HG03135 (cell line): ENCODE measurements at regions not wholly inside any gene's neighbourhood (a gene's known extent, or its start where the extent isn't known, plus 50 kb on each side); places are given as distances from the start of the nearest gene placed in this dataset.

Source experiments
- ATAC-seq: cut with Tn5 transposase; IDR thresholded peaks from one replicate; pipeline ENCODE4 v1.9.1; 2021; ENCODE audit warnings: mild to moderate bottlenecking, moderate library complexity; ENCODE audit not compliant: unreplicated experiment

DNA sequence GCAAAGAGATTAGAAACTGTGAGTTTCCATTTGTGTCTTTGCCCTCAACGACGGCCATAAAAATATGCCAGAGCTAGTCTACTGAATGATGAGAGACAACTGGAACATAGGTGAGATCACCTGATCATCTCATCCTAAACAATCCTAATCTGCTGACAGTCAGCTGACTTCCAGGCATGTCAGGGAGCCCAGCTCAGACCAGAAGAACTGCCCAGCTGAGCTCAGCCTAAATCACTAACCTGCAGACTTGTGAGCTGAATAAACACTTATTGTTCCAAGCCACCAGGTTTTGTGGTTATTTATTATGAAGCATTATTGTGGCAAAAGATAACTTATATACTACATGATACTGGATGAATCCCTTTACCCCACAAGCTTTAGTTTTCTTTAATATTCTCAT is 118.9 kb upstream of the PLEKHG7 start:
- no peak for ATAC-seq

DNA sequence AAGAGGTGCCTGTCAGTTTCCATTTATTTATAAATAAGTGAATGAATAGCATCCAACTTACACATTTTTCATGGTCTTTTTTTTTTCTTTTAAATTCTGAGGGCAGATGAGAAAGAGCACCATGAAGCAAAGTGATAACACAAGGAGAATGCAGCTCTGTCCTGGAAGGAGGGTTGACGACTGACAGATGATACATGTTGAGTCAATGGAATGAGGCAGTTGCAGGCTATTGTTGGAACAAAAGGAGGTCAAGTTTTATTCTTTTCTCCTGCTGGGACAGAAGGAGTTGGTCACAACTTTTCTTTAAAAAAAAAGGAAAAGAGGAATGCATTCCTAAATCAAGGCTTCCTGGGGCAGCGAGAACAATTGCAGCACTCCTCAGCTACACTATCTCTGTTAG is 119.9 kb upstream of the PLEKHG7 start:
- ATAC-seq = no peak

DNA sequence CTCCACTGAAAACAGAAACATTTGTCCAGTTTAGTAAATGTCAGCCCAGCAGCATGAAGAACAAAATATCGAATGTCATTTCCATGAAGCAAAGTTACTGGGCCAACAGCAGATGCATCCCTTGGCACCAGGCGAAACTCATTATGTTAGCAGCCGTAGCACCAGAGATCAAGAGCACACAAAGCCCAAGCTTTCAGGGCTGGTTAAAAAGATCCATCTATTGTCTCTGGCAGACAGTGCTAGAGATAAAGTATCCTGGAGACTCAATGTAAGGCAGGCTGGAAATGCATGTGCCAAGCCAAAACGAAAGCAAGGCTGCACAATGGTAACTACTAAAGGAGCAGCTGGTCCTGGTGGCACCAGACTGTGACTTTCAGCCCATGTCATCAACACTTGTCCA is 120.3 kb upstream of the PLEKHG7 start:
- ATAC-seq = no peak

DNA sequence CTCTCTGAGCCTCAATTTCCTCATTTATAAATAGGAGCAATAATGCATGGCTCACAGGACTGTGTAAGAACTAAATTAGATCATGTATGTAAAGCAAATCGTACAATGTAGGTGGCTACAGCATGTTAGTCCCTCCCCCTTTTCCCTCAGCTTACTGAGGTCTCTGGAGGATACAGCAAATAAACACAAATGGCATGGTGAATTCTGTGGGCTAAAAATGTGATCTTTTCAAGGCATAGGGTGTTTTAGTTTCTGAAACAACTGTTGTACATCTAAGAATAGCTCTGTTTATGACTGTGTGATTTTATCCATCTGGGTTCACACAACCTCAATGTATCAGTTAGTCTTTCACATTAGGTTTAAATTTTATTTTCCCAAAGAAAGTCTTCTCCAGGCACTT is 121.2 kb upstream of the PLEKHG7 start:
- no peak for ATAC-seq

DNA sequence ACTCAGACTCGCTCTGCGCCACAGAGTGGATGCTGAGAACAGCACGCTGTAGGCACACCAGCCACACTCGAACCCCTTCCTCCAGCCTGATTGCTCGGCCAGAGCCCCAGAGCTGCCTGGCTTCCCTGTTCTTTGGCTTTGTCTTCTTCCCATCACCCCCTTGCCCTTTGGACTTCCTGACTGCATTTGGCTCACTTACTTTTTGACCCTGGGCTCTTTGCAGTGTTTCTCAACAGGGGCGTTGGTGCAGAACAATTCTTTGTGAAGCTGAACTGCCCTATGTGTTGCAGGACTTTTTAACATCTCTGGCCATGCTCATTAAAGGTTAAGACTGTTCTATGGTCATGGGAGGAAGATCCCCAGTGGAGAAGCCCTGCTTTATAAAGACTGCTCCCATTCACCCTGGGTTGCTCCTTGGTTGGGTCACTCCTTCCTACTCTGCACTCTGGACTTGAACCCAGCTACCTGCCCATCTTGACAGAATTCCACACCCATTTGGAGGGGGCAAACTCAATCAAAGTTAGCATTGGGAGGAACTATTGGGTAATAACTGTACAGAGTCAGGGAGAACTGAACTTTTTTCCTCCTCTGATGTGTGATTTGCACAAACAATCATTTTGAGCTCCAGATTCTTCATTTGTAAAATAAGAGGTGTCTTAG is 127.7 kb upstream of the PLEKHG7 start:
- ATAC-seq = no peak

DNA sequence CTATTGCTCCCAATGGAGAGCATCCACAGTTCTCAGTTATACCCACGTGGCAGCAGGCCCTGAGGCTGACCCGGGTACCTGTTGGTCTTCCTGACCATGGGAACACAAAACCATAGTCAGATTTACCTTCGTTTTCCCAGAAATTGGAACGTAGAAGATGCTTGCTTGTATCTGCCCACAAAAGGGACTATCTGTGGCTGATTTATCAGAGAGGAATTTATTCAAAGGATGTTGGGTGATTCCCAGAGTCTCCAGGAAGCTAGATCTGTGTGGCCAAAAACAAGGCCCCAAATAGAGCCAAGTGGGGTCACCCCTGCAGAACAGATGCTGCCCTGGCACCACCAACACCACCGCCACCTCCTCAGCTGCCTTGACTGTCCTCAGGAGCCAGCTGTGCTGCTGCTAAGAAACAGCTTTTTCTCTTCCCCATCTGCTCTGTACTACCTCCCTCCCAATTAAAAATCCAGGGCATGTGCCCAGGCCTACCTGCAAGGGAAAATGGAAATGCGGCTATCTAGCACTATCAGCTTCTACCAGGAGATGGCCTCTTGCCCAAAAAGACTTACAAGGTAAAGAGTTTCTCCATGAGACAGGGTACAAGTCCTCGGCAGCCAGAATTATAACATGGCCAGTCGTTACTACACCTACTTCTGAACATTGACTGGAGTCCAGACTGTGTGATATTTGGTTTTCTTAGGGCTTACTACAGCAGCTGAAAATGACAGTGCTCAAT is 128.6 kb upstream of the PLEKHG7 start:
- no peak for ATAC-seq

DNA sequence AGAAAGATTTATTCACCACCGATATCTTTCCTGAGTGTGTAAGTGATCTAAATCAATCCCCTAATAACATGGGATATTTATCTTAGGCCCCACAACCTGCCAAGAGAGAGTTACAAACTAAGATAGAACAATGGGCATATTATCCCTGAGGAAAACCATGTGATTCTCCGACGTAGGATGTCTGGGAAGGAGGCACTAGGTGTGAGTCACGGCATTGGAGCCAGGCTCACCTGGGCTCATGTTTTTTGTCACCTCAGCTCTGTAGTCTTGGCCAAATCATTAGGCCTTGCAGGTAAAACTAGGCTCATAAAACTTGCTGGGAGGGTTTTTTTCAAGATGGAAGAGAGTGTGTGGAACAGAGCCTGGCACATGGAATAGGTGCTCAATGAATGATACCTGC is 129.7 kb upstream of the PLEKHG7 start:
- no peak for ATAC-seq

DNA sequence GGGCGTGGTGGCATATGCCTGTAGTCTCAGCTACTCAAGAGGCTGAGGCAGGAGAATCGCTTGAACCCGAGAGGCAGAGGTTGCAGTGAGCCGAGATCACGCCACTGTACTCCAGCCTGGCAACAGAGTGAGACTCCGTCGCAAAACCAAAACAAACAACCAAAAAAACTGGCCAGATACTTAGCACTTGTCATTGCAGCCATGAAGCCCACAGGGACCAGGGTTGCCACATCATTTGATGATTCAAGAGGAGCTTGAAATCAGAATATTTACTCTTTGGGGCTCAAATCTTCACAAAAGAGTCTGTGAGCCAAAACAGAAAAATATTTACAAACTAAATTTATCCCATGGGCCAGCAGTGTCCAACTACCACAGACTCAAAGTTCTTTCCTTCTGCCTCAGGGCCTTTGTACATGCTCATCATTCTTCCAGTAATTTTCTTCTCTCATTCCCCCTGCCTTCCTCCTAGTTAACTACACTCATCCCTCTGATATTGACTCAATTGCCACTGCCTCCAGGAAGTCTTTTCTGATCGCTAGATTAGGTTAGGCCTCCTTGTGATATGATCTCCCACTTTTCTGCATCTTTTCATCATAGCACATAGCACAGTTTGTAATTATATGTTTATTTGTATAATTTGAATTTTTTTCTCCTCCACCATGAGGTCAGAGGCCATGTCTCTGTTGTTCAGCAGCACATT is 130.8 kb upstream of the PLEKHG7 start:
- no peak for ATAC-seq

DNA sequence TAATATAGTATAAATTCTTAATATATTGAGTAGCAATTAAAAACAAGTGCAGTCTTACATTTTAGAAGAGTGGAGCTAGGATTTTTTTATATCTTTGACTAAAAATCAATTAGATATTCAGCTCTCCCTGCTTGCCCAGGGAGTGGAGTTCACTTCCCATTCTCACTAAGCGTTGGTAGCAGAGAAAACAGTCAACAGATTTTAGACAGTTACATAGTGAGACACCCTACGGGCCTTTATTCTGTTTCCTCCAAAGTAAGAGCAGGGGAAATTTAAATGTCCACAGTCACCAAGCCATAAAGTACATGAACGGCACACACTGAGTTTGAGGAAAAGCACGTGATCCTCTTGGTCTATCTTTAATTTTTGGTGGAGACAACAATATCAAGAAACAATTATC is 131.6 kb upstream of the PLEKHG7 start:
- ATAC-seq = no peak

DNA sequence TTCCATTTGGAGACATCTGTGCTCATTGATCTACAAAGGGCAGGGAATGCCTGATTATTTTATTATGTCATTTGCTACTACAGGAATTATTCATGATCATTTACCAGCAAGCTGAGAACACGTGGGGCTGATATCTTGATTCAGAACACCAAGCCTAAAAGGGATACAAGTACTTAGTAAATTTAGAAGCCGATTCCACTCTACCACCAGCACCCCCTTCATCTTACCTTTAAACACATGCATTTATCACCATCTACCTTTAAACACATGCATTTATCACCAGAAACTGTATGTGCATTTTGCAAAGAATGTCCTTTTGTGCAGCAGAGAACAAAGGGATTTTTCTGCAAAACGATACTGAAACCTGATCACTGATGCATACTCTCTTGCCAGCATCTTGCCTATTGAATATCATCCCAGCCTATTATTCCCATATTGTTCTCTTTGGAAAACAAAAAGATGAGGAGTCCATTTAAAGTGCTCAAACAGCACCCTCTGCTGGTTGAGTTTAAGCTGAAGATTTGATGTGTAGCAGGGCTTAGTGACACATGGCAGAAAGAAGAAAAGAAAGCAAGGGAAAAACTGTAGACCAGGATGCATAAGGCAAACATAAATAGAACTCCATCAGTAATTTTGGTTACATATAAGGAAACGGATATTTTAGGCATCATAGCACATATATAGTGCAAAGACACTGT is 132.6 kb upstream of the PLEKHG7 start:
- ATAC-seq = peak; percentile 77

DNA sequence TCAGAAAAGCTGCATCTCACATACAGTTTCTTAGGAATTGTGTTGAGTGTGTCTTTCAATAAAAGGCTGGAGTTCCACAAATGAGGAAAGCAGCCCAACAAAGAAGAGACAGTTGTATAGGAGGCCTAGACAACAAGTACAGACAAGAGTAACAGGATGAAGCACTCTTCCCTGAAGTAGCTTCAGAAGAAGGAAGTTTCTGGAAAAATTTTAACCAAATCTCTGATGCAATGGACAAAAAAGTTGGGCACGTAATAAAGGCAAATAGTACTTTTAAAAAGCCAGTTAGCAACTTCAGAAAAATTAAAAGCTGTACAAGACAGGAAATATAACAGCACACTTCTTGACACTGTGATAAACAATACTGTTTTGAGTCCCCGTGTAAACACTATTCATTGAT is 134.1 kb upstream of the PLEKHG7 start:
- no peak for ATAC-seq

DNA sequence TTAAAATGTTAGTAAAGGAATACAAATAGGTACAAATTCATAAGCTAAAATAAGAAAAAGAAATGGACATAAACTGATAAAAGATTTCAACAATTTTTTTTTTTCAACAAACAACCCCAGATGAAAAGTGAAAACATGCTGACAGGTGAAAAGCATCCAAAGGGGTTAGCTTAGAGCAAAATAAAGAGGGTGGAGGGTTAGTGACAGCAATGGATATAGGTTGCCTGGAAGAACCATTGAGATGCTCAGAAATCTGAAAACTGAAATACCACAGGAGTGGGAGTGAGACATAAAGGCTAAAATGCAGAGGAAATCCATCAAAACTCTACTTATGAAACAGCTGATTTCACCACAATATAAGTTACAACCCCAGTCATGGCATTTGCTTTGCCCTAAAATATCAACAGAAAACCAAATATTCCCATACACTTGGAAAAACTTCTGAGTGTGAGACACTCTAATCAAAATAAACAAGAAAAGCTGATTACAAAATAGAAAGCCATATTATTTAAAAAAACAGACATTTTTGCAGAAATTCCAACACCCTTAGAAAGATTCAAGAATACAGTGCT is 136.3 kb upstream of the PLEKHG7 start:
- ATAC-seq = no peak

DNA sequence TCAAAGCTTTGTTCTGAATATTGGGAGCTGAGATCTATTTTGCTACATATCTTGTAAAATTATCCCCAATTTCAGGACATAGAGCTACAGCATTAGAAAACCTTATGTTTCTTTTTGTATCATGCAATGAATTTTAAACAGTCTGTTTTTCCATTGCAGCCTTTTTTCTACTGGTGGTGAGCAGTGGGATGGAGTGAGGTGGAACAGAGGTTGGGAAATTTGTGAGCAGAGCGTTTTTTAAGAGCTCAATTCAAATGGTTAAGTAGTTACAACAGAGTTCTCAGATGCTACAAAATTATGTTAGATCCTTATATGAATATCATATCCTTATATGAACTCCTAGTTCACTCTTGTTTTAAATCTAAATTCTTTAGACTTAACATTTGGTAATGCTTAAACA is 139.0 kb upstream of the PLEKHG7 start:
- ATAC-seq = no peak

DNA sequence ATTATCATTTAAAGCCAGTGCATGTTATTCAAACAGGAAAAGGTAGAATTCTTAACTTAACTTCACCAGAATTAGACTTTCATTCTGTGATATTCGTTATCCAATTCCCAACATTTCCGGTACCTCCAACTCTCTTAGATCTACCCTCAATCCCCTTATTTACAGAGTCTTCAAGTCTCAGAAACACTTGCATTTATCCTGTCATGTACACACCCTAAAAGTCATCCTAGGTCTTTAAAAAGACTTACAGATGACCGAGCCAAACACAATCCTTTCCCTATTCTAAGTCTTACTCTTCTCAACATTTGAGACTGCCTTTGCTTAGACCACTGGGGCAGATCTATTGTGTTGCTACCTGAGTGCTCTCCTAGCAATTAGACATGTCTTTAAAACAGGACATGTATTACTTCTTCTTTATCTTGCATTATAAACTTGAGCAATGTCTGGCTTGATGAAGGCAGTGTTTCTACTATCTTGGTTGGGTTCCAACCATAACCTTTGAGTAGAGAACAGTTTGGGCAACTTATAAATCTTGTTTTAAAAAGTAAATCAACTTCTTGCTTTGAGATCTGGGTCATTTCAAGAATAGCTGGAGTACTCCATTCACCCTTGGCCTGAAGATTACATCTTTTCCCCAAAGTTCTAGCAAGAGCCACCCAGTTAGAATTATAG is 140.6 kb upstream of the PLEKHG7 start:
- ATAC-seq = no peak

DNA sequence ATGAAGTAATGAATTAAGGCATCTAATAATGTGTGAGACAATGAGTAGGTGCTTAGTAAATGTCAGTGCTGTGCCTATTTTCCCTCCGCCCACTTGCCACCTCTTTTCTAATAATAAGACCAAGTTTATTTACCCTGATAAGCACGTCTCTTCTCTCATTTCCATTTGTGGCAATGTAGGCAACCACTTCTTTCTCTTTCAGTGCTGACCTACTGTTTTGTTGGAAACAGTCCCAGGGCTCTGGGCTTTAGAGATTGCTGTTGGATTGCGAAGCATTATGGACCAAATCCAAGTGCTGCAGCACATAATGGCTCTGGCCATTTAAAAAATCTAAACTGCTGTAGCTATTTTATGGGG is 141.3 kb upstream of the PLEKHG7 start:
- no peak for ATAC-seq

DNA sequence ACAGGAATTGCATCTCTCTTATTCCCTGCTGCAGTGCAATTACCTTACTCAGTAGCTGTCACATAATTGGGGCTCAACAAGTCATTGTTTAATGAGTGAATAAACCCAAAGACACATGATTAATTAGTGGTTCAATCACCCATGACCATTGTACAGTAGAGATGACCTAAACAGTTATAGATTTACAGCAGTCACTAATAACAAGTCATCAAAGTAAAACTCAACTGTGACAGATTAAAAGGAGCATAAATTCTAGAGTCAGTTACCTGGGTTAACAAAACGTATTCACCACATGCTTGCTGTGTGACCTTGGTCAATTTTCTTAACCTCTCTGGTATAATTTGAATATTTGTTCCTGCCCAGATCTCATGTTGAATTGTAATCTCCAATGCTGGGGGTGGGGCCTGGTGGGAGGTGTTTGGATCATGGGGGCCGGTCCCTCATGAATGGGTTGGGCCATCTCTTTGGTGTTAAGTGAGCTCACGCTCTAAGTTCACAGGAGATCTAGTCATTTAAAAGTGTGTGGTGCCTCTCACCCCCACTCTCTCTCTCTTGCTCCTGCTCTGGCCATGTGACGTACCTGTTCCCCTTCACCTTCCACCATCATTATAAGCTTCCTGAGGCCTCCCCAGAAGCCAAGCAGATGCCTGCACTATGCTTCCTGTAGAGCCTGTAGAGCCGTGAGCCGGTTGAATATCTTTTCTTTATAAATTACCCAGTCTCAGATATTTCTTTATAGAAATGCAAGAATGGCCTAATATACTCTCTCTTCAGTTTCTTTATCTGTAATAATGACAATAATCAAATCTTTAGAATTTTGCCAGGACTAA is 141.9 kb upstream of the PLEKHG7 start:
- ATAC-seq = no peak

DNA sequence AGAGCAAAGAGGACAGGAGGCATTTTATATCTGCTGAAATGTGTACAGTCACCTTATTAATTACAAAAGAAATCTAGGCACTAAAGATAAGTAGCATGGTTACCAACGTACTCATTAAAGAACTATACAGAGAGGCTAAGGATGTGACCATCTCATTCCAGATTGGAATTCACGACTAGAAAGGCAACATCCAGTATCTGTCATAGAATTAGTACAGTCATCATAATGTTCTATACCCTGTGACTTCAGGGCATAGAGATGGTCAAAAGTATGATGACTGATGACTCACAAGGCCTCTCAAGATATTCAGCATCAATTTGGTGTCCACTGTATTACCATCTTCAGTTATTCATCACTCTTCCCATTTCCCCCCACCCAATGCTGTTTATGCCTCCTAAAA is 144.0 kb upstream of the PLEKHG7 start:
- no peak for ATAC-seq

DNA sequence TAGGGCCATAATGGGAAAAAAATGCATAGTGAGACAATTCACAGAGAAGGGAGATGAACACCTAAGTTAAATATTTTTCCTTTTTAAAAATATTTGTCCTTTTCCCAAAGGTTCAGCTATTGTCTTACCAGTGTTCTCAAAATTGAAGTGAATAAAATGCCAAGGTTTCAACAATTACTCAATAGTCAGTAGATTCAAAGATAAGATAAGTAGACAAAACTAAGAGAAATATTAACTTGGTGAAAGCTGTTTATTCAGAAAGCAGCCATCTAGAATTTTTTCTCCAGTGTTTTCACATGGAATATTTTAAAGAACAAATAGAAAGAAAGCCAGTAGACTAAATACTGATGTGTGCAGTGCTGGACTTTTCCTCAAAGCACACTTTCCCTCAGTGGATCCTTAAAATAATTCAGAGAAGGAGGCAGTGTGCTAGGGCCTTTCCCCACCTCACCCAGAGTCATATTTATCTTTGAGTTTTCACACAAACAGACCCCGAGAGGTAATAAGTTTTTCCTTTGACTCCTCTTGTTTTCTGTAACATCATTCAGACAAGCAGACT is 144.5 kb upstream of the PLEKHG7 start:
- ATAC-seq = no peak

DNA sequence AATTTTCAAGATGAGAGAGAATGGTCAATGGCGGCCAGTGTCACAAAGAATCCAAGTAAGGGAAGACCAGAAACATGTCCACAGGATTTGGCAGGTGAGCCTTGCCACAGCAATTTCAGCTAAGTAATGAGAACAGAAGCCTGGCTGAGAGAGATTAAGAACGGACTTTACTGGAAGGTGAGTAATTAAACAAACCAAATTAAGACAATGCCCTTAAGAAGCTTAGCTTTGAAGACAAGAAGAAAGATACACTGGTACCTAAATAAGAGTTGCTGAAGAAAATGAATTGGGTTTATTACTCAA is 145.4 kb upstream of the PLEKHG7 start:
- no peak for ATAC-seq
